HL-60 (cell line): ENCODE measurements at regions not wholly inside any gene's neighbourhood (a gene's known extent, or its start where the extent isn't known, plus 50 kb on each side); places are given as distances from the start of the nearest gene placed in this dataset.

Source experiments
- DNase-seq, 2 experiments: peaks; one replicate each; pipeline ENCODE4 v3.0.0-alpha.2; 2010 to 2020; ENCODE audit warnings: low read depth in 1 of 2, low spot score in 1 of 2
- H3K27ac ChIP-seq: fragments of 250-450 bp; sonication (Bioruptor Pico); replicated peaks from 2 replicates; pipeline ENCODE4 v1.5.1; 2020; ENCODE audit warnings: mild to moderate bottlenecking, moderate library complexity
- H3K27me3 ChIP-seq: fragments of 250-450 bp; sonication (Bioruptor Pico); 2 replicates; pipeline ENCODE4 v1.5.1; 2021; ENCODE audit warnings: mild to moderate bottlenecking, moderate library complexity; ENCODE audit not compliant: insufficient read depth, poor library complexity, severe bottlenecking
- H3K4me3 ChIP-seq: replicated peaks from 2 replicates; pipeline ENCODE4 v1.5.1; 2011; ENCODE audit warnings: mild to moderate bottlenecking, control low read depth, low read length; ENCODE audit not compliant: insufficient read depth
- GABPA ChIP-seq: IDR thresholded peaks from 2 replicates; pipeline ENCODE4 v1.6.1; 2012; ENCODE audit warnings: low read depth
- POLR2AphosphoS5 ChIP-seq: IDR thresholded peaks from 2 replicates; pipeline ENCODE4 v1.6.1; 2012; ENCODE audit warnings: low read depth
- SPI1 ChIP-seq: IDR thresholded peaks from 2 replicates; pipeline ENCODE4 v1.6.1; 2012; ENCODE audit warnings: low read depth, mild to moderate bottlenecking, borderline replicate concordance
- TF ChIP-seq, protein P1 (sequence below): IDR thresholded peaks from one replicate; pipeline ENCODE4 v1.5.1; 2011; ENCODE audit warnings: low read length, control low read depth, inconsistent platforms; ENCODE audit not compliant: insufficient read depth
- TF ChIP-seq, protein P2 (sequence below): IDR thresholded peaks from 2 replicates; pipeline ENCODE4 v1.6.1; 2012; ENCODE audit warnings: low read depth; ENCODE audit not compliant: insufficient replicate concordance

DNA sequence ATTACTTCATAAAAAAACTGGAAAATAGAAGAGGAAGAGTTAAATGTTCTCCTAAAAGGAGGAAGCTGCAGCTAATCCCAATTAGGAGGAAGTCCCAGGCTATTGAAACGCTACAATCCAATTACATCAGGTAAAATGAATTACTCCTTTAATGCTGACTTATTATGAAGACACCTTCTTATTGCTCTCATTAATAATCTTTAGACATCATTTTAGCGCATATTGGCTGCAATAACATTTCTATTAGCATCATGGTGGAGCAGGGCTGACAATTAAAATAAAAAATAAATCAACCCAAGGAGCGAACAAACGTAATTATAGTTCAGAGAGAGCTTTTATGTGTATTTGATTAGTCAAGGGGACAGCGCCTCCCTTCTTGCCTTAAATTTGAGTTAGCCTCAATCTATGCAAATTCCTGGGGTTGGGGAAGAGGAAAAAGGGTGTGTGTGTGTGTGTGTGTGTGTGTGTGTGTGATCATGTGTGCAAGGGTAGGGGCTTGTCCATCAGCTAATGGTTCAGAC is 109.0 kb upstream of the IRX6 start:
- H3K4me3 ChIP-seq = no peak overlapping the region
- no peak for TF ChIP-seq GABPA
- TF ChIP-seq, protein P1, sequence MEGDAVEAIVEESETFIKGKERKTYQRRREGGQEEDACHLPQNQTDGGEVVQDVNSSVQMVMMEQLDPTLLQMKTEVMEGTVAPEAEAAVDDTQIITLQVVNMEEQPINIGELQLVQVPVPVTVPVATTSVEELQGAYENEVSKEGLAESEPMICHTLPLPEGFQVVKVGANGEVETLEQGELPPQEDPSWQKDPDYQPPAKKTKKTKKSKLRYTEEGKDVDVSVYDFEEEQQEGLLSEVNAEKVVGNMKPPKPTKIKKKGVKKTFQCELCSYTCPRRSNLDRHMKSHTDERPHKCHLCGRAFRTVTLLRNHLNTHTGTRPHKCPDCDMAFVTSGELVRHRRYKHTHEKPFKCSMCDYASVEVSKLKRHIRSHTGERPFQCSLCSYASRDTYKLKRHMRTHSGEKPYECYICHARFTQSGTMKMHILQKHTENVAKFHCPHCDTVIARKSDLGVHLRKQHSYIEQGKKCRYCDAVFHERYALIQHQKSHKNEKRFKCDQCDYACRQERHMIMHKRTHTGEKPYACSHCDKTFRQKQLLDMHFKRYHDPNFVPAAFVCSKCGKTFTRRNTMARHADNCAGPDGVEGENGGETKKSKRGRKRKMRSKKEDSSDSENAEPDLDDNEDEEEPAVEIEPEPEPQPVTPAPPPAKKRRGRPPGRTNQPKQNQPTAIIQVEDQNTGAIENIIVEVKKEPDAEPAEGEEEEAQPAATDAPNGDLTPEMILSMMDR = no peak
- peak; percentile 8; the same call in 1 of the 2 replicates for TF ChIP-seq SPI1
- no peak overlapping the region for H3K27ac ChIP-seq
- DNase-seq = no peak
- H3K27me3 ChIP-seq = no peaks in the 10 kb centered on the region

DNA sequence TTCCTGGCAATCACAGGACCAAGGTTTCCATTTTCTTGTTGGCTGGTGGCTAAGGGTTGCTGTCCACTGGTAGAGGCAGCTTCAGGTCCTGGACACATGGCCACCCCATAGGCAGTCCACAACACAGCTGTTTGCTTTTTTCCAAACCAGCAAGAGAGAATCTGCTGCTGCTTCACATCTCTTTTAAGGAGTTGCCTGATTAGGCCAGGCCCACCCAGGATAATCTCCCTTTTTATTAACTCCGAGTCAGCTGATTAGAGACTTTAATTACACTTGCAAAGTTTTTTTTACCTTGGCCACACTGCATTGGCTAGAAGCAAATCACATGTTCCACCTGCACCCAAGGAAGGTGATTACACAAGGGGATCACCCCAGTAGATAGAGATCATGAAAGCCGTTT is 106.6 kb upstream of the IRX6 start:
- Histone ChIP-seq H3K27ac (no peak overlapping the region), H3K27me3 (no peaks in the 10 kb centered on the region), H3K4me3 (no peak overlapping the region)
- DNase-seq = no peak
- TF ChIP-seq POLR2AphosphoS5 = no peak
- no peak for TF ChIP-seq SPI1
- no peak for TF ChIP-seq GABPA
- TF ChIP-seq, protein P2, sequence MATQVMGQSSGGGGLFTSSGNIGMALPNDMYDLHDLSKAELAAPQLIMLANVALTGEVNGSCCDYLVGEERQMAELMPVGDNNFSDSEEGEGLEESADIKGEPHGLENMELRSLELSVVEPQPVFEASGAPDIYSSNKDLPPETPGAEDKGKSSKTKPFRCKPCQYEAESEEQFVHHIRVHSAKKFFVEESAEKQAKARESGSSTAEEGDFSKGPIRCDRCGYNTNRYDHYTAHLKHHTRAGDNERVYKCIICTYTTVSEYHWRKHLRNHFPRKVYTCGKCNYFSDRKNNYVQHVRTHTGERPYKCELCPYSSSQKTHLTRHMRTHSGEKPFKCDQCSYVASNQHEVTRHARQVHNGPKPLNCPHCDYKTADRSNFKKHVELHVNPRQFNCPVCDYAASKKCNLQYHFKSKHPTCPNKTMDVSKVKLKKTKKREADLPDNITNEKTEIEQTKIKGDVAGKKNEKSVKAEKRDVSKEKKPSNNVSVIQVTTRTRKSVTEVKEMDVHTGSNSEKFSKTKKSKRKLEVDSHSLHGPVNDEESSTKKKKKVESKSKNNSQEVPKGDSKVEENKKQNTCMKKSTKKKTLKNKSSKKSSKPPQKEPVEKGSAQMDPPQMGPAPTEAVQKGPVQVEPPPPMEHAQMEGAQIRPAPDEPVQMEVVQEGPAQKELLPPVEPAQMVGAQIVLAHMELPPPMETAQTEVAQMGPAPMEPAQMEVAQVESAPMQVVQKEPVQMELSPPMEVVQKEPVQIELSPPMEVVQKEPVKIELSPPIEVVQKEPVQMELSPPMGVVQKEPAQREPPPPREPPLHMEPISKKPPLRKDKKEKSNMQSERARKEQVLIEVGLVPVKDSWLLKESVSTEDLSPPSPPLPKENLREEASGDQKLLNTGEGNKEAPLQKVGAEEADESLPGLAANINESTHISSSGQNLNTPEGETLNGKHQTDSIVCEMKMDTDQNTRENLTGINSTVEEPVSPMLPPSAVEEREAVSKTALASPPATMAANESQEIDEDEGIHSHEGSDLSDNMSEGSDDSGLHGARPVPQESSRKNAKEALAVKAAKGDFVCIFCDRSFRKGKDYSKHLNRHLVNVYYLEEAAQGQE = no peak
- TF ChIP-seq, protein P1 = no peak

DNA sequence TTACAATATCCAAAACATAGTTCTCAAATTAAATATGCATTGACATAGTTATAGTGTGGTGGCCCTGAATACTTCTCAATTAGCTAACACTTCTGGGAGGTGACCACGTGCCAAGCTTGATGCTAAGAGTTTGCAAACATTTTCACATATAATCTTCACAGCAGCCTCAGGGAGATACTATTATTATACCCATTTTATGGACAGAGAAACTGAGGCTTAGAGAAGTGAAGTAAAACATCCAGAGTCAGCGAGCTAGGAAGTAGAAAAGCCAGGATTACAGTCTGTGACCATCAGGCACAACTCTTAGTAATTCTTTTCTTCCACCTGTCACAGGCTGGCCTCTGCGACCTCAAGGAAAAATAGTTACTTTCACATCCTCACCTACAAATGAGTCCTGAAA is 102.2 kb upstream of the IRX6 start:
- Histone ChIP-seq H3K4me3 (no peak overlapping the region), H3K27me3 (no peaks in the 10 kb centered on the region), H3K27ac (no peak overlapping the region)
- TF ChIP-seq, protein P1 = no peak
- TF ChIP-seq GABPA = no peak
- no peak for TF ChIP-seq POLR2AphosphoS5
- no peak for TF ChIP-seq SPI1
- TF ChIP-seq, protein P2 = no peak
- DNase-seq = no peak

DNA sequence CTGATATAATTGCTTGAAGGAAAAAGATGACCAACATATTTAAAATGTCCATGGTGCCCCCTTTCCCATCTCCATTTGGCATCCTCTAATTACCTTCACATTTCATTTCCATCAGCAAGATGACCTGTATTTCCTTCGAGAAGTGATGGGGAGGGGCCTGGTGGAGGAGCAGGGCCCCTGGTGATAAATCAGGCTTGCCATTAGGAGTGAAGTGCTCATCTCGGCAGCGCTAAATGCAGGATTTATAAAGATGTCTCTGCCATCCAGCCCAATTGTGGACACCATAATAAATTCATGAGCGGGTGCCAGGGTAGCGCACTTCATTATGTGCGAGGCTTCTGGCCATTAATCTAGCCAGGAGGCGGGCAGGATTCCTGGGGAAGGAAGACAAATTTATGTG is 101.5 kb upstream of the IRX6 start:
- Histone ChIP-seq H3K4me3 (no peak overlapping the region), H3K27ac (no peak overlapping the region), H3K27me3 (no peaks in the 10 kb centered on the region)
- TF ChIP-seq GABPA (no peak), POLR2AphosphoS5 (no peak), SPI1 (no peak)
- TF ChIP-seq, protein P2 = no peak
- TF ChIP-seq, protein P1 = no peak
- DNase-seq = no peak
